GM15510 (cell line): ENCODE measurements at regions not wholly inside any gene's neighbourhood (a gene's known extent, or its start where the extent isn't known, plus 50 kb on each side); places are given as distances from the start of the nearest gene placed in this dataset.

Experiments used
- POLR2A ChIP-seq: IDR thresholded peaks from 3 replicates; pipeline ENCODE4 v1.6.1; 2011; ENCODE audit warnings: borderline replicate concordance; ENCODE audit not compliant: insufficient read length; ENCODE audit errors: extremely low read depth

- TF ChIP-seq POLR2A: no peak
Observed at GRCh38 chr14:71552809-71553208, 379.4 kb upstream of the RGS6 start.

- no peak for TF ChIP-seq POLR2A
Observed at GRCh38 chr14:71553779-71554178, 378.4 kb upstream of the RGS6 start.

GRCh38 chr14:71554323-71554722 is 377.9 kb upstream of the RGS6 start:
- TF ChIP-seq POLR2A: no peak

- TF ChIP-seq POLR2A: no peak
Observed at GRCh38 chr14:71554959-71555612, 377.1 kb upstream of the RGS6 start.

GRCh38 chr14:71555654-71556559 is 376.3 kb upstream of the RGS6 start:
- TF ChIP-seq POLR2A: no peak

GRCh38 chr14:71556730-71557129 is 375.5 kb upstream of the RGS6 start:
- TF ChIP-seq POLR2A: no peak

- no peak for TF ChIP-seq POLR2A
Observed at GRCh38 chr14:71557351-71557750, 374.9 kb upstream of the RGS6 start.

- no peak for TF ChIP-seq POLR2A
Observed at GRCh38 chr14:71560751-71561150, 371.5 kb upstream of the RGS6 start.

GRCh38 chr14:71563492-71564153 is 368.6 kb upstream of the RGS6 start:
- TF ChIP-seq POLR2A: no peak

- no peak for TF ChIP-seq POLR2A
Observed at GRCh38 chr14:71566276-71566675, 366.0 kb upstream of the RGS6 start.

GRCh38 chr14:71574976-71575375 is 357.3 kb upstream of the RGS6 start:
- no peak for TF ChIP-seq POLR2A

- TF ChIP-seq POLR2A: no peak
Observed at GRCh38 chr14:71576472-71576871, 355.8 kb upstream of the RGS6 start.

GRCh38 chr14:71579331-71579730 is 352.9 kb upstream of the RGS6 start:
- no peak for TF ChIP-seq POLR2A

- no peak for TF ChIP-seq POLR2A
Observed at GRCh38 chr14:71582705-71583104, 349.5 kb upstream of the RGS6 start.

GRCh38 chr14:71583194-71583593 is 349.0 kb upstream of the RGS6 start:
- no peak for TF ChIP-seq POLR2A

GRCh38 chr14:71583705-71584104 is 348.5 kb upstream of the RGS6 start:
- TF ChIP-seq POLR2A: no peak

- TF ChIP-seq POLR2A: no peak
Observed at GRCh38 chr14:71585361-71585760, 346.9 kb upstream of the RGS6 start.
